Cerebellar nuclear complex (tissue), 1 donor: ENCODE measurements at regions not wholly inside any gene's neighbourhood (a gene's known extent, or its start where the extent isn't known, plus 50 kb on each side); places are given as distances from the start of the nearest gene placed in this dataset.
A peak's percentile ranks its signal among the peaks of the same experiment; 100 is the strongest.

Experiments
- DNase-seq, 2 experiments: peaks; one replicate each; lab custom pipeline; 2025; lab: John Stamatoyannopoulos, UW

GRCh38 chr15:77819851-77820728 is 187.4 kb upstream of the LINGO1 start:
- no peak for DNase-seq

DNA sequence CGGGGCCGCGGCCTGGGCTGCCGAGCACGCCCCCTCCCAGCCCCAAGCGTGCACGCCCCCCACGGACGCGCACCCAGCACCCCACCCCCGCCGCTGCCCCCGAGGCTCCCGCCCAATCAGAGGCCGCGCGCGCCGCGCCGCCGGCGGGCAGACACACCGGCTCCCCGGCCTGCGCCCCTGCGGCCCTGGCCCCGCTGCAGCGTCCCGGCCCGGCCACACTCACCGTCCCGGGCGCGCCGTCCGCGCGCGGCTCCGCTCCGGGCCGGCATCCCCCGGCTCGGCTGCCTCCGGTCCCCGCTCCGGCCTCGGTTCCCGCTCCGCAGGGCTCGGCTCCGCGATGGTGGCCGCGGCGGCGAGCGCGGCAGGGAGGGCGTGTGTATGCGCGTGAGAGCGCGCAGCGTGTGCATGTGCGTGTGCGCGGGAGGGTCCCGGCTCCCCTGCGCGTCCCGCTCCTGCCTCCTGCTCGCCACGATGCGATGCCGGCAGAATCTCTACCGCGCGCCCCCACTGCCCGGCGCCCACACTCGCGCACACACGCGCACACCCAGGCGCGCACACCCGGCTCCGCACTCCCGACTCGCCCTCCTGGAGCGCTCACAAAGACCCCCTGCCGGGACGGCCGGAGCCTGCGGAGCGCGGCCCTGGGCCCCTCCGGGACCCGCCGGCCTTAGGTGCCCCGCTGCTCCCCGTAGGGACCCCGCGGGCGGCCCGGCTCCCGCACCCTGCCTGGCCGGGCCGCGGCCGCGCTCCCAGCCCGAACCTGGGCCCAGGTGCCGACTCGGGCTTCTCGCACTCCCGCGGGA is 186.5 kb upstream of the LINGO1 start:
- no peak for DNase-seq

DNA sequence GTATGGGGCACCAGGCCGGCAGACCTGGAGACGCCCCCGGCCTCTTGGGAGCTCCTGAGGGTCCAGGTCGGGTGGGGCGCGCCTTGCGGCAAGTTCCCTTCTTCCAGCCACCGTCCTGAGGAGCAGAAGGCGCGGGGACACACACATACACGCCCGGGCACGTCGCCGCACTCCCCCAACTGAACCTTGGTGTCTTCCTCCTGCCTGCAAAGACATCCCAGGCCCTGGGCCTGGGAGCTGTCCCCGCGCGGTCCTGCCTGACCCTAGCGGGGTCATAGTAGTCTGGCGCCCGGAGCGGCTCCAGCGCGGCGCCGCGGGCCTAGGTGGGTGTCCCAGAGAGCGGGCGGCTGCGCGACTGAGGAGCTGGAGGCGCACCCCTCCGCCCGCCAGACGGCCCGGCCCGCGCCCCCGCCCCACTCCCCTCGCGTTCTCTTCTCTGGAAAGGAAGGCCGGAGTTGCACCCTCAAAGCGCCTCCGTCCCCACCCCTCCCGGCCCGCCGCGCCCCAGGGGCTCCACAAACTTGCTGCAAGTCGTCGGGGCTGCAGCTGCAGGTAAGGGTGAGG is 185.9 kb upstream of the LINGO1 start:
- no peak for DNase-seq

DNA sequence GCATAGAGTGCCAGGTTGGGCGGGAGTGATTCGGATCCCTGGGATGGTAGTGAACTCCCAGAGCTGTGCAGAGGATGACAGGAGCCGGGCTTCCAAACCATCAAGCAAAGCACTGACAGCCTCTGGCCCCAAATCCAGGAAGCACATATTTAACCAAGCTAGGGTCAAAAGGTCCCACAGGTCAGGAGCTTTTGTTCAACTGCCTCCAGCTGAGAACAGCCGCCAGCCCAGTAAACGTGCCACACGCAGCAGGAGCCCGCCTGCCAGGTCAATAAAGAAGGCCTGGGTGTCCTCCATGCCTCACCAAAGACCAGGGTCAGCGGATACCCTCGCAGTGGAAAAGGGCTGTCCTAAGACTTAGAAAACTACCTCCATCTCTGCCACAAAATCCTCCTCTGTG is 184.7 kb upstream of the LINGO1 start:
- no peak for DNase-seq

- DNase-seq = no peak
Measured at GRCh38 chr15:77816983-77817382, 184.3 kb upstream of the LINGO1 start.

DNA sequence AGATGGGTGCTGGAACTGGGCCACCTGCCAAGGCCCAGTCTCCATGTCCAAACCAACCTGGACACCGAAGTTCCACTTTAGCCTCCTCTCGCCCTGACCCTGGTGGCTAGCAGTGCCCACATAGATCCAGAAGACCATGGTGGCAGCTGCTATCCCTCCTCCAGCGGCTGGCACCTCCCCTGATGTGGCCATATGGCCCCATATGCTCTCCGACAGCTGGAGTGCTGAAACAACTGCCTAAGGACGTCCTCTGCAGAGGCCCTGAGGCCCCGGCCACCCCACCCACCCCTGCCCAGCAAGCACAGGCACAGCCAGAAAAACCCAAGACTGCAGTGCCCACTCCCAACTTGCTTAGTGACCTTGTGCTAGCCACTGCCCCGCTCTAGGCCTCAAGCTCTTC is 182.3 kb upstream of the LINGO1 start:
- no peak for DNase-seq

DNA sequence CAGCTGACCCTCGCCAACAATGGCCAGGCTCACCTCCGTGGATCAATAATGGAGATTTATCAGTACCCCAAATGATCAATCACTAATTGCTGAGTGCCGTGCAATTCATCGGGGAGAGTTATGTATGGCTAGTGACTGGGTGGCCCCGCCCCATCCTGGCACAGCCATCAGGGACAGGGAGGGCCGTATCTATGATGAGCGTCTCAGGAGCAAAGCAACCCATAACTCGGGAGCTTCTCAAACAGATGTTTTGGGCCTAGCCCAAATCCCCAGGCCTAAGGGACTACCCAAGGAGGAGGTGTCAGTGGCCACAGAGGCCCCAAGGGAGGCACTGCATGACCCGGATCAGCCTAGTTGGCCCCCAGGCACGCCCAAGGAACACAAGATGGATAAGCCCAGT is 180.0 kb upstream of the LINGO1 start:
- no peak for DNase-seq

- DNase-seq = no peak
Measured at GRCh38 chr15:77811270-77811669, 178.6 kb upstream of the LINGO1 start.

DNA sequence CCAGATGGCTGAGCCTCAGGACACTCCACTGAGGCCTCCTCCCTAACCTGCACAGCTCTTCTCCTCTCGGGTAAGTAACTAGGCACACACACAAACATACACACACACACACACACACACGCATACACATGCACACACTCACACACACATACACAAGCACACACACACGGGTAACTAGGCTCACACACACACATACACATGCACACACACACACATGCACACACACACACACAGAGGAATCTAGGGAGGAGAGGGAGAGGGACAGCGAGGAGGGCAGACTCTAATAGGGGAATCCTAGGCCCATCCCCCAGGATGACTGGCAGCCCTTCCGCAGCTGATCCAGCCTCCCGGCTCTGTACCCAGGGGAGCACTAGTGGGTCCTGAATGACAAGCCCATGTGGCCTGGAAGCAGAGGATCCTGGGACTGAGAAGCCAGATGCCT is 177.4 kb upstream of the LINGO1 start:
- no peak for DNase-seq

- no peak for DNase-seq
Measured at GRCh38 chr15:77808581-77809177, 176.0 kb upstream of the LINGO1 start.

DNA sequence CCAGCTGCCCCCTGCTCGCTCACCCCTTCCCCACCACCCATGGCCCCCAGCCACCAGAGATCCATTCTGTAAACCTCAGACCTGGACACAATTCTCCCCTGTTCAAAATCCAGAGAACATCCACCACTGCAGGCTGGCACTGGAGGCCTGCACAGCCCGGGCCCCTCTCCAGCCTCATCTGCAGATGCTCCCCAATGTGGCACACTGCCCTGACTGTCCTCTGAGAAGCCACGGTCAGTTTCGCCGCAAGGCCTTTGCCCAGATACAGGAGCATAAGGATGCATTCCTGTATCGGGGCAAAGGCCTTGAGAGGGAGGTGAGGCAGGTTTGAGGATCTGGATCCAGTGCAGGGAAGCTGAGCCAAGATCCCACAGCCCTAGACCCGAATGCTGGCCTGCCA is 175.4 kb upstream of the LINGO1 start:
- DNase-seq = no peak

GRCh38 chr15:77807611-77808010 is 174.9 kb upstream of the LINGO1 start:
- no peak for DNase-seq

DNA sequence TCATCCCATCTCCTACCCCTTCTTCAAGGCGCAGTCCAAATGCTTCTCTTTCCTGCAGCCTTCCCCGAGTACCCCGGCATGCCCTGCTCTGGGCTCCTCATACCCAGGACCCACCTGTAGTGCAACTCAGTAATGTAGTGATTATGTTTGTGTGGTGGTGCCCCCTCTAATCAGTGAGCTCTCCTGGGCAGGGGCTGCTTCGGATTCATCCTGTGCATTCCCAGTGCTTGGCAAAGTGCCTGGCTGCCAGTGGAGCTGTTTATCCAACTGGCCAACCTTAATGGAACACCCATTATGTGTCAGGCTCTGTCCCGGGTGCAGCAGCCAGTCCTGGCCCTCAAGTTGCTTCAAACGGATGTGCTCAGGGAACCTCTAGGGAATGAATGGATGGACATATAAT is 174.4 kb upstream of the LINGO1 start:
- no peak for DNase-seq

GRCh38 chr15:77804210-77804609 is 171.5 kb upstream of the LINGO1 start:
- DNase-seq = no peak

GRCh38 chr15:77803487-77803886 is 170.8 kb upstream of the LINGO1 start:
- no peak for DNase-seq

DNA sequence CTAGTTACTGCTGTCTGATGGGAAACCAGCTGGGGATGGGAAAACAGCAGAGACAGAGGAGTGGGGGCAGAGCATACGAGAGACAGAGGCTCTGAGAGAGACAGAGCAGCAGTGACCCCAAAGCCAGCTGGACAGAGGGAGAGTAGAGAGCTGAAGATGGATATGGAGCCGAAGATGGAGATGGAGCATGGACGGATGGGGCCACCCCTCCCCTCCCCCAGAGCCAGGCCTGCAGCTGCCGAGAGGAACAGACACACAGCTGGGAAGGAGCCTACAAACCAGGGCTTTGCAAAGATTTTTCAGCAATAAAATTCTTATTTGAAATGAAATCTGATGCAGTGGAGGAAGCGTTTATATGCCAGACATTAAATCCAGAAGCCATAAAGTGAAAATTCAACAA is 167.6 kb upstream of the LINGO1 start:
- DNase-seq = no peak

DNA sequence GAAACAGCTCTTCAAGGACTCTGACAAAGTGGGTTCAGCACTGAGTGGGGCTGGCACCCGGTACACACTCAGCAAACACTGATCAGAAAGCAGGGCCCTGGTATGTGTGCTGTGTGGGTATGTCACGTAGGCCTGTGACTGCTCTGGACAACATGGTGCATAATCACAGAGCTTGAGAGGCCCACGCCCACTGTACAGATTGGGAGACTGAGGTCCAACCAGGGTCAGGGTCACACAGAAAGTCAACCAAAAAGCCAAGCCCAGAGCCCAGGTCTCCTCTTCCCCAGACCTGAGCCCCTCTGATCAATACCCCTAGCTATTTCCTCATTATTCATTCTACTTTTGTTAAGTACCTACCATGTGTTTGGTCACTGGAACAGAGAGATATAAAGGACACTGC is 166.1 kb upstream of the LINGO1 start:
- no peak for DNase-seq

GRCh38 chr15:77798151-77798835 is 165.6 kb upstream of the LINGO1 start:
- peak; percentile 30 to 80 for DNase-seq

DNA sequence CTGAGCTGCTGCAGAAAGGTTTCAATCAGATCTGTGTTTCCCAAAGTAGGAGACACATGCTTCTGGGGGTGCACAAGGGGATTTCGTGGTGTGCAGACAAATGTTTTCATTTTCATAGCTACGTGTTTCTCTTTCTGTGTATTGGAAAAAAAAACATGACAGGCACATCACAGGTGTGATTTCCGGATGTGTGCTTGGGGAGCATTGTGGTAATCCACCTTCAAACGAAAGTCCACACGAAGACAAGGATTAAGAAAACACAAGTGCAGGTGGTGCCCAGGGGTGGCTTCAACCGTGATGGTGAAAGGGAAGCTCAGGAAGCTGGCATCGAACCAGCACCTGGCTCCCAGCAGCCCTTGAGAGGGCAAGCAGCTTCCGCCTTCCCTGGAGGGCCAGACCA is 164.6 kb upstream of the LINGO1 start:
- no peak for DNase-seq

GRCh38 chr15:77796046-77796729 is 163.5 kb upstream of the LINGO1 start:
- no peak for DNase-seq

DNA sequence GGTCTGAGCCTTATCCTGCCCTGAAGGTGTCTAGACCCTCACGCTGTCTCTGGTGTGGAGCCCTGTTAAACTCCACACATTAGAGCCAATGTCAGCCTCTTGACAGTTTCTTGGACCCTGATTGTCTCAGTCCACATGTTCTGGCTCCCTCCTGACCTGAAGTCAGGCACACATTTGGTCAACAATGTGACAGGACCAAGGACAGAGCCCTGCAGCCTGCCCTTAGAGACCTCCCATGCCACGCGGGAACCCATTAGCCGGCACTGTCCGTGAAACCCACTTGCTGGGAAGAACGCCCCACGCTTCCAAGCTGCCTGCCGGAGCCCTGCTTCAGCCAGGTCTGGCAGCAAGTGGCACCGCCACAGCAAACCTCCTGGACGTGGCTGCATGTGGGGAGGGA is 162.7 kb upstream of the LINGO1 start:
- no peak for DNase-seq
